Neuronal stem cell (in vitro differentiated cells): ENCODE measurements at regions not wholly inside any gene's neighbourhood (a gene's known extent, or its start where the extent isn't known, plus 50 kb on each side); places are given as distances from the start of the nearest gene placed in this dataset.

ENCODE experiments used
- DNase-seq: peaks from one replicate; pipeline ENCODE4 v3.0.0-alpha.2; 2013; ENCODE audit warnings: low spot score
- H2AFZ ChIP-seq: one replicate; pipeline ENCODE4 v1.6.1; 2013; ENCODE audit warnings: mild to moderate bottlenecking, low read length, inconsistent platforms
- H2AK5ac ChIP-seq: 2 replicates; pipeline ENCODE4 v1.6.1; 2013; ENCODE audit warnings: low read depth, mild to moderate bottlenecking, inconsistent platforms, low read length, moderate library complexity, mixed read lengths
- H2BK120ac ChIP-seq: 2 replicates; pipeline ENCODE4 v1.6.1; 2013; ENCODE audit warnings: low read depth, mild to moderate bottlenecking, inconsistent platforms, low read length, moderate library complexity, mixed read lengths
- H2BK12ac ChIP-seq: one replicate; pipeline ENCODE4 v1.6.1; 2013; ENCODE audit warnings: low read length, inconsistent platforms
- H2BK15ac ChIP-seq: 2 replicates; pipeline ENCODE4 v1.6.1; 2013; ENCODE audit warnings: mild to moderate bottlenecking, low read length, inconsistent platforms, mixed read lengths
- H2BK5ac ChIP-seq: one replicate; pipeline ENCODE4 v1.6.1; 2013; ENCODE audit warnings: inconsistent platforms, mild to moderate bottlenecking, low read length, moderate library complexity
- H3K14ac ChIP-seq: one replicate; pipeline ENCODE4 v1.6.1; 2013; ENCODE audit warnings: low read length, inconsistent platforms
- H3K18ac ChIP-seq: 2 replicates; pipeline ENCODE4 v1.6.1; 2013; ENCODE audit warnings: low read length, inconsistent platforms
- H3K23ac ChIP-seq: 2 replicates; pipeline ENCODE4 v1.6.1; 2013; ENCODE audit warnings: low read depth, mild to moderate bottlenecking, mixed read lengths, low read length, inconsistent platforms; ENCODE audit not compliant: poor library complexity
- H3K27ac ChIP-seq: replicated peaks from 3 replicates; pipeline ENCODE4 v1.5.1; 2013; ENCODE audit warnings: low read length, inconsistent platforms
- H3K27me3 ChIP-seq, 3 experiments: 2 replicates each; pipeline ENCODE4 v1.6.1; 2013; ENCODE audit warnings: low read length in 3 of 3, mild to moderate bottlenecking in 2 of 3, inconsistent platforms in 1 of 3, low read depth in 1 of 3, mixed read lengths in 1 of 3, moderate library complexity in 1 of 3; ENCODE audit not compliant: control insufficient read depth in 3 of 3, insufficient read depth in 3 of 3
- H3K36me3 ChIP-seq, 2 donors: replicated peaks in 1 of 2; 2 replicates each; pipeline ENCODE4 v1.6.1; 2013; ENCODE audit warnings: low read length in 2 of 2; ENCODE audit not compliant: control insufficient read depth in 2 of 2, insufficient read depth in 2 of 2
- H3K4ac ChIP-seq: 2 replicates; pipeline ENCODE4 v1.6.1; 2013; ENCODE audit warnings: inconsistent platforms, mild to moderate bottlenecking, low read length, moderate library complexity
- H3K4me1 ChIP-seq, 2 donors: 1 replicate in 1 of 2; 2 replicates in 1 of 2; pipeline ENCODE4 v1.6.1; 2013; ENCODE audit warnings: low read length in 2 of 2, low read depth in 1 of 2; ENCODE audit not compliant: control insufficient read depth in 2 of 2, insufficient read depth in 1 of 2
- H3K4me2 ChIP-seq: one replicate; pipeline ENCODE4 v1.6.1; 2013; ENCODE audit warnings: mild to moderate bottlenecking, low read length, inconsistent platforms; ENCODE audit not compliant: insufficient read depth, poor library complexity, severe bottlenecking
- H3K4me3 ChIP-seq, 2 donors: 2 replicates each; pipeline ENCODE4 v1.5.1; 2013; ENCODE audit warnings: low read length in 2 of 2, mild to moderate bottlenecking in 2 of 2, inconsistent platforms in 1 of 2, moderate library complexity in 1 of 2
- H3K79me1 ChIP-seq: one replicate; pipeline ENCODE4 v1.6.1; 2013; ENCODE audit warnings: low read depth, mild to moderate bottlenecking, inconsistent platforms, low read length, moderate library complexity
- H3K9ac ChIP-seq: one replicate; pipeline ENCODE4 v1.6.1; 2013; ENCODE audit warnings: mild to moderate bottlenecking, low read depth, low read length, inconsistent platforms; ENCODE audit not compliant: poor library complexity
- H3K9me3 ChIP-seq, 2 donors: replicated peaks in 1 of 2; 2 replicates each; pipeline versions ENCODE3 to v1.6.1; 2013; ENCODE audit warnings: low read length in 2 of 2, mild to moderate bottlenecking in 2 of 2, inconsistent platforms in 1 of 2, low read depth in 1 of 2, mixed read lengths in 1 of 2, moderate library complexity in 1 of 2; ENCODE audit not compliant: control insufficient read depth in 2 of 2, insufficient read depth in 1 of 2
- H4K8ac ChIP-seq: one replicate; pipeline ENCODE4 v1.6.1; 2013; ENCODE audit warnings: low read depth, mild to moderate bottlenecking, inconsistent platforms, low read length, moderate library complexity
- H4K91ac ChIP-seq: one replicate; pipeline ENCODE4 v1.6.1; 2013; ENCODE audit warnings: low read length, low read depth, mild to moderate bottlenecking, inconsistent platforms; ENCODE audit not compliant: poor library complexity
- WGBS, 2 donors: extraction: QIAGEN DNeasy Blood & Tissue Kit; methylation state at CpG; one replicate each; pipeline ENCODE4 v1.1.7; 2013; ENCODE audit warnings: missing lambda C conversion rate in 2 of 2, mixed read lengths in 1 of 2; ENCODE audit not compliant: insufficient read length in 2 of 2, insufficient replicate concordance in 1 of 2; ENCODE audit errors: extremely low coverage in 2 of 2; 5-methylcytosine and 5-hydroxymethylcytosine counted together

- Histone ChIP-seq H2AK5ac (no peak overlapping the region), H3K4me1 (peaks cover 0 to 2% of the 10 kb centered on the region in 2 donors), H3K9me3 (no peaks in the 10 kb centered on the region), H3K14ac (no peak overlapping the region), H3K4me3 (no peak overlapping the region), H3K4ac (no peak overlapping the region), H3K27me3 (no peaks in the 10 kb centered on the region), H3K79me1 (no peaks in the 10 kb centered on the region), H3K18ac (no peak overlapping the region), H2BK120ac (no peak overlapping the region), H3K4me2 (no peak overlapping the region), H4K8ac (no peak overlapping the region), H3K9ac (no peak overlapping the region), H4K91ac (no peak overlapping the region), H3K27ac (no peak overlapping the region), H2BK12ac (no peak overlapping the region), H3K23ac (no peak overlapping the region), H2BK5ac (no peak overlapping the region), H2AFZ (no peak overlapping the region), H2BK15ac (no peak overlapping the region), H3K36me3 (no peaks in the 10 kb centered on the region)
- DNase-seq: no peak
- WGBS, 2 donors: no CpG with 5 or more reads among the region's 1 CpG
Measured at GRCh38 chr2:196274387-196274809, 103.0 kb upstream of the STK17B start.

GRCh38 chr2:196275646-196276352, 104.4 kb upstream of the STK17B start:
- Histone ChIP-seq H2AFZ (no peak overlapping the region), H4K8ac (no peak overlapping the region), H2BK12ac (no peak overlapping the region), H4K91ac (no peak overlapping the region), H2AK5ac (no peak overlapping the region), H3K4ac (no peak overlapping the region), H3K4me1 (peaks cover 0 to 2% of the 10 kb centered on the region in 2 donors), H3K4me2 (no peak overlapping the region), H2BK15ac (no peak overlapping the region), H3K36me3 (no peaks in the 10 kb centered on the region), H3K18ac (no peak overlapping the region), H3K9me3 (no peaks in the 10 kb centered on the region), H3K9ac (no peak overlapping the region), H3K14ac (no peak overlapping the region), H3K23ac (no peak overlapping the region), H2BK5ac (no peak overlapping the region), H2BK120ac (no peak overlapping the region), H3K4me3 (no peak overlapping the region), H3K27ac (no peak overlapping the region), H3K79me1 (no peaks in the 10 kb centered on the region), H3K27me3 (no peaks in the 10 kb centered on the region)
- WGBS, 2 donors: no CpG with 5 or more reads among the region's 5 CpGs
- no peak for DNase-seq

DNA sequence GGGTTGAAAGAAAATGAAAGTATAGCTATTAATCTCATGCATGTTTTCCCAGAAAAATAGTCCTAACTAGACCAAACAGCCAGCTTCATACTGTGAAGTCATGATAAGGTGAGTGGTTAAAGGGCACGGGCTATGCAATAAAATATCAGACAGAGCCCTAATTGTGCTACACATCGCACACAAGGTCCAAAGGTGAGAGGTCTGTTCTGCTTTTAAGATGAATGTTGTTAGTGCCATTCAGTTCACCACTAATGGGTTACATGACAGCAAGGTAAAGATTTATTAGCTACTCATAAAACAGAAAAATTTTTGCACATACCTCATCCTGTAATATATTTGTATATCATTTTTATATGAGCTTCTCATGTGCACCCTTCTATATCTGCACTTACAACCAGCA, 105.0 kb upstream of the STK17B start:
- H3K27ac ChIP-seq: no peak overlapping the region
- no peaks in the 10 kb centered on the region for H3K79me1 ChIP-seq
- no peak overlapping the region for H2BK15ac ChIP-seq
- no peak overlapping the region for H2AFZ ChIP-seq
- no peak overlapping the region for H3K9ac ChIP-seq
- H4K91ac ChIP-seq: no peak overlapping the region
- H4K8ac ChIP-seq: no peak overlapping the region
- H3K23ac ChIP-seq: no peak overlapping the region
- H3K9me3 ChIP-seq: no peaks in the 10 kb centered on the region
- peaks cover 0 to 2% of the 10 kb centered on the region in 2 donors for H3K4me1 ChIP-seq
- H2BK5ac ChIP-seq: no peak overlapping the region
- no peak overlapping the region for H2BK12ac ChIP-seq
- H3K4ac ChIP-seq: no peak overlapping the region
- no peak overlapping the region for H3K4me2 ChIP-seq
- H3K4me3 ChIP-seq: no peak overlapping the region
- no peaks in the 10 kb centered on the region for H3K27me3 ChIP-seq
- no peak for DNase-seq
- H3K36me3 ChIP-seq: no peaks in the 10 kb centered on the region
- WGBS, 2 donors: no CpG with 5 or more reads among the region's 2 CpGs
- no peak overlapping the region for H2AK5ac ChIP-seq
- no peak overlapping the region for H3K14ac ChIP-seq
- H2BK120ac ChIP-seq: no peak overlapping the region
- no peak overlapping the region for H3K18ac ChIP-seq

GRCh38 chr2:196277002-196277401, 105.6 kb upstream of the STK17B start:
- Histone ChIP-seq H3K4ac (no peak overlapping the region), H3K4me3 (no peak overlapping the region), H2AK5ac (no peak overlapping the region), H4K91ac (no peak overlapping the region), H3K9me3 (no peaks in the 10 kb centered on the region), H2BK15ac (no peak overlapping the region), H3K23ac (no peak overlapping the region), H3K27me3 (no peaks in the 10 kb centered on the region), H3K36me3 (no peaks in the 10 kb centered on the region), H4K8ac (no peak overlapping the region), H3K79me1 (no peaks in the 10 kb centered on the region), H2AFZ (no peak overlapping the region), H2BK120ac (no peak overlapping the region), H3K9ac (no peak overlapping the region), H3K4me2 (no peak overlapping the region), H3K18ac (no peak overlapping the region), H3K14ac (no peak overlapping the region), H2BK5ac (no peak overlapping the region), H3K4me1 (peaks cover 0 to 2% of the 10 kb centered on the region in 2 donors), H2BK12ac (no peak overlapping the region), H3K27ac (no peak overlapping the region)
- no CpG with 5 or more reads among the region's 2 CpGs for WGBS, 2 donors
- DNase-seq: no peak
